Karpas-422 (cell line): ENCODE measurements at regions not wholly inside any gene's neighbourhood (a gene's known extent, or its start where the extent isn't known, plus 50 kb on each side); places are given as distances from the start of the nearest gene placed in this dataset.

Source experiments
- DNase-seq: peaks from one replicate; pipeline ENCODE4 v3.0.0-alpha.2; 2015
- H2AFZ ChIP-seq: fragments of 200-600 bp; sonication (generic); 2 replicates; pipeline ENCODE4 v1.6.1; 2014; ENCODE audit warnings: antibody characterized with exemption, low read length, mixed read lengths
- H3K27ac ChIP-seq: fragments of 200-600 bp; sonication (generic); 2 replicates; pipeline ENCODE4 v1.5.1; 2014; ENCODE audit warnings: mild to moderate bottlenecking, low read length, moderate library complexity
- H3K27me3 ChIP-seq: fragments of 200-600 bp; sonication (generic); 2 replicates; pipeline ENCODE4 v1.6.1; 2014; ENCODE audit warnings: low read length, mixed read lengths
- H3K36me3 ChIP-seq: fragments of 200-600 bp; sonication (generic); 2 replicates; pipeline ENCODE4 v1.6.1; 2014; ENCODE audit warnings: low read length, mixed read lengths; ENCODE audit not compliant: insufficient read depth
- H3K4me1 ChIP-seq: fragments of 200-600 bp; sonication (generic); 2 replicates; pipeline ENCODE4 v1.6.1; 2014; ENCODE audit warnings: mild to moderate bottlenecking, low read length, mixed read lengths
- H3K4me2 ChIP-seq: fragments of 200-600 bp; sonication (generic); 2 replicates; pipeline ENCODE4 v1.6.1; 2014; ENCODE audit warnings: low read length, low read depth, mild to moderate bottlenecking; ENCODE audit not compliant: poor library complexity, severe bottlenecking
- H3K4me3 ChIP-seq: fragments of 200-600 bp; sonication (generic); 2 replicates; pipeline ENCODE4 v1.5.1; 2014; ENCODE audit warnings: mild to moderate bottlenecking, antibody characterized with exemption, low read length, mixed read lengths
- H3K79me2 ChIP-seq: fragments of 200-600 bp; sonication (generic); 2 replicates; pipeline ENCODE4 v1.6.1; 2014; ENCODE audit warnings: mild to moderate bottlenecking, low read length, mixed read lengths
- H3K9ac ChIP-seq: fragments of 200-600 bp; sonication (generic); 2 replicates; pipeline ENCODE4 v1.6.0; 2014; ENCODE audit warnings: low read length
- H3K9me2 ChIP-seq: fragments of 200-600 bp; sonication (generic), shearing (Covaris generic); replicated peaks from 2 replicates; pipeline ENCODE4 v1.6.0; 2014; ENCODE audit warnings: mild to moderate bottlenecking, low read length, moderate library complexity; ENCODE audit not compliant: insufficient read depth
- H3K9me3 ChIP-seq: fragments of 300-700, 200-600 bp; sonication (generic); 2 replicates; pipeline ENCODE4 v1.6.1; 2014; ENCODE audit warnings: low read length, mixed read lengths
- H4K20me1 ChIP-seq: fragments of 200-600 bp; sonication (generic); 2 replicates; pipeline ENCODE4 v1.6.1; 2014; ENCODE audit warnings: mild to moderate bottlenecking, antibody characterized with exemption, low read length, low read depth; ENCODE audit not compliant: insufficient read depth

DNA sequence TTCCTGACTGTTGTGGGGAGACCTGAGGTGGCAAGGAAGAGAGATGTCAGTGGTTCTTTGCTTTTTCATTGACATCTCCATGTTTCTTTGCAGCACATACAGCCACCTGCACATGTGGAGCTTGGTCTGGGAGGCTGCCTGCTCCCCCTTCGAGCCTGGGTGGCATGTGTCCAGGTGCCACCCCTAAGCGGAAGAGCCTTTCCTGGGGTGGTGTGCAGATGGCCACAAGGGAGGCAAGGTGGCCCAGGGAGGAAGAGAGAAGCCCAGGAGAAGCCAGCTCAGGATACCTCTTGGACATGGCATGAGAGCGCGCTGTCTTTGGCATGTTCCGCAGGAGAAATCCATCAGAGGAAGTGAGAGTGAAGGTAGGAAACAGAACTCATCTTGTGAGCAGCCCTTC lies 105.9 kb upstream of the NPTX2 start:
- Histone ChIP-seq H3K9me2 (no peaks in the 10 kb centered on the region), H3K4me2 (no peak overlapping the region), H3K4me3 (no peak overlapping the region), H4K20me1 (no peaks in the 10 kb centered on the region), H3K9me3 (no peaks in the 10 kb centered on the region), H3K27me3 (no peaks in the 10 kb centered on the region), H3K4me1 (peaks cover 5% of the 10 kb centered on the region), H3K79me2 (no peaks in the 10 kb centered on the region), H3K9ac (no peak overlapping the region), H3K27ac (no peak overlapping the region), H3K36me3 (no peaks in the 10 kb centered on the region), H2AFZ (no peak overlapping the region)
- no peak for DNase-seq

DNA sequence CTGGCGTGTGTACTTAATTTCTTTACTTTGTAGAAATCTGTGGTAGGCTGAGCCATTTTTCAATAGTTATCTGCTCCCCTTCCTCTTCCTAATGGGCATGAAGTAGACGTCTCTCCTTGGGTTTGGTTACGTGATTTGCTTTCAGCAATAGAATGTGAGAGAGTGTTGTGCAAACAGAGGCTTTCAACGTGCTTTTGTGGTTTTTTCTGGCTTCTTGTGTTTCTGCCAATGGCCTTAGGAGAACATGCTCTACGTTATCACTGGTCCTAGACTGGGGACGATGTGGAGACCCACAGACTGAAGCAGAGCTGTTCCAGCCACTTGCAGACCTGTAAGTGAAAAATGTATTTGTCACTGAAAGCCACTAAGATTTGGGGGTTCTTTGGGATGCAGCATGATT lies 107.2 kb upstream of the NPTX2 start:
- Histone ChIP-seq H3K79me2 (no peaks in the 10 kb centered on the region), H4K20me1 (no peaks in the 10 kb centered on the region), H3K9ac (no peak overlapping the region), H3K4me2 (no peak overlapping the region), H3K4me3 (no peak overlapping the region), H3K9me3 (no peaks in the 10 kb centered on the region), H3K27ac (no peak overlapping the region), H3K36me3 (no peaks in the 10 kb centered on the region), H3K4me1 (peaks cover 5% of the 10 kb centered on the region), H3K9me2 (no peaks in the 10 kb centered on the region), H3K27me3 (no peaks in the 10 kb centered on the region), H2AFZ (no peak overlapping the region)
- DNase-seq, result no peak

DNA sequence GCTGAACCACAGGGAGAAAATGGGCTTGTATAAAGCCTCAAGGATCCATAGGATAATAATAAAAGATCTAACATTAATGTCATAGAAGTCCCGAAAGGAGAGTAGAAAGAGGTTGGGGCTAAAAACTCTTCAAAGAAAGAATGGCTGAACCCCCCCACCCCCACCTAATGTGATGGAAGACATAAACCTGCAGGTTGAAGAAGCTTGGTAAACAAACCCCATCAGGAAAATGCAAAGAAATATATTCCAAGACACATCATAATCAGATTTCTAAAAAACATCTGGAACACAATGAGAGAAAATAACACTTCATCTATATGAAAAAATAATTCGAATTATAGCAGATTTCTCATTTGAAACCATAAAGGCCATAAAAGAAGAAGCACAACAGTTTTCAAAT lies 105.6 kb upstream of the BAIAP2L1 start:
- no peaks in the 10 kb centered on the region for H4K20me1 ChIP-seq
- no peaks in the 10 kb centered on the region for H3K36me3 ChIP-seq
- H3K27me3 ChIP-seq, result no peaks in the 10 kb centered on the region
- DNase-seq, result no peak
- no peak overlapping the region for H3K4me3 ChIP-seq
- H3K4me2 ChIP-seq, result no peak overlapping the region
- H3K9me3 ChIP-seq, result no peaks in the 10 kb centered on the region
- no peak overlapping the region for H3K9ac ChIP-seq
- H3K4me1 ChIP-seq, result no peaks in the 10 kb centered on the region
- H3K79me2 ChIP-seq, result no peaks in the 10 kb centered on the region
- no peaks in the 10 kb centered on the region for H3K9me2 ChIP-seq
- H3K27ac ChIP-seq, result no peak overlapping the region
- H2AFZ ChIP-seq, result no peak overlapping the region

DNA sequence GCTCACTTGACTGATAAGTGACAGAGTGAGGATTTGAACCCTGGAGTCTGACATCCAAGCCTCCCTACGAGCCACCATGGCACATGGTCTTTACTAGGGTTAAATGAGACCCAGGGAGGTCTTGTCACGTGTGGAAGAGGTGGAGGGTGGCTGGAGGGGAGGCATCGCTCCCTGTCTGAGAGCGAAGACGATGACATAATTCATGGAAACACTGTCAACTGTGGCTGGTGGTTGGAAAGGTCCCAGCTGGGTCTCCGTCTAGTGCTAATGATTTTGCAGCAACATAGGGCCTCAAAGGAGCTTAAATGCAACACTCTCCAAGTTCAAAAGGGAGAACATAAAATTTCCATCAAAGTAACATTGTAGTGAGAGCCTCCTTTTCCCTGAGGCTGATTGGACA lies 99.9 kb upstream of the BAIAP2L1 start:
- Histone ChIP-seq H3K9ac (no peak overlapping the region), H3K27ac (no peak overlapping the region), H3K9me3 (peaks cover 5% of the 10 kb centered on the region; the same call in 1 of the 2 replicates), H3K4me1 (no peaks in the 10 kb centered on the region), H2AFZ (no peak overlapping the region), H3K79me2 (no peaks in the 10 kb centered on the region), H3K36me3 (no peaks in the 10 kb centered on the region), H3K4me3 (no peak overlapping the region), H4K20me1 (no peaks in the 10 kb centered on the region), H3K4me2 (no peak overlapping the region), H3K9me2 (no peaks in the 10 kb centered on the region), H3K27me3 (no peaks in the 10 kb centered on the region)
- no peak for DNase-seq

DNA sequence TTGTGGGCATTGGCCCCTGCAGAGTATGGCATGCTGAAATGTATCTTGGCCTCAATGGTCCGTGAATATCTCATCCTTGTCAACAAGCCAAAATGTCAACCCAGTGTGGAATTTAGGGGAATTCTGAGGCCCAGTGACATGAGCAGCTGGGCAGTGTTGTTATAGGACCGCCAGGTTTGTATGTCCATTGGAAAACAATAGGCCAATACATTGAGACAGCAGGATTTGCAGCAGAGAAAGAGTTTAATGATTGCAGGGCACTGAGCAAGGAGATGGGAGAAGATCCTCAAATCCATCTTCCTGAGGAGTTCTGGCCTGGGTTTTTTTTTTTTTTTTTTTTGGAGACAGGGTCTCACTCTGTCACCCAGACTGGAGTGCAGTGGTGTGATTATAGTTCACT lies 95.7 kb upstream of the BAIAP2L1 start:
- H3K9ac ChIP-seq, result no peak overlapping the region
- no peak overlapping the region for H3K4me3 ChIP-seq
- DNase-seq, result no peak
- H3K9me3 ChIP-seq, result peaks cover 5% of the 10 kb centered on the region; the same call in 1 of the 2 replicates
- no peaks in the 10 kb centered on the region for H3K4me1 ChIP-seq
- H3K79me2 ChIP-seq, result no peaks in the 10 kb centered on the region
- H3K27ac ChIP-seq, result no peak overlapping the region
- no peaks in the 10 kb centered on the region for H3K9me2 ChIP-seq
- no peak overlapping the region for H3K4me2 ChIP-seq
- H2AFZ ChIP-seq, result no peak overlapping the region
- H3K36me3 ChIP-seq, result no peaks in the 10 kb centered on the region
- H4K20me1 ChIP-seq, result no peaks in the 10 kb centered on the region
- no peaks in the 10 kb centered on the region for H3K27me3 ChIP-seq

DNA sequence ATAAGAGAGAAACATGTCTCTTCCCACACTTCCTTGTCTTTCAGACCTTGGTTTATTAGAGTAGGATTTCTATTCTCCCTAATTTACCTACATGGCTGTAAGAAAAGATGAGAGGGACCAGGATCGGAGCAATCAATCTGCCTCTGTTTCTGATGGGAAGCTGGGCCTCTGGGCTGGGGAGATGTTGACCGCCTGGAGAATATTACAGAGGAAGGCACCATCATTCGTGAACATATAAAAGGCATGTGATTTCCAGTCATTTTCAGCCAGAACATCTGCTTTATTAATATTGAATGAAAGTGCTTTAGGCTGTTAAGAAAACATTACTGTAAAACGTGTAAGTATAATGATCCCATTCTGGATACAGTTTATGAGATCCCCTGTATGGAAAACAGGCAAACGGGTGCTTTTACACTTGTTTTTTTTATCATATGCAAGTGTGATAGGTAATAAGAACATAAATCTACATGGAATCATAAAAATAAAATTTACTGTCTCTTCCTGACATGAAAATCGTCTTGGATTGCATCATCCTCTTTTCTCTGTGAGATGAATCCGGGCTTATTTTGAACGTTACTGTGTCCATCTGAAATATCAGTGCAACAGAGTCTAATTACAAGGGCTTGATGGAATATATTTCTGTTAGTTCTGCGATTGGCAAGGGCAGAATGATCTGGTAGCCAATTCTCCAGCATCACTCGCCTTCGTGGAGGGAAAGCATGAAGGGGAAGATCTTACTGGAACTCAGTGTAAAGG lies 94.5 kb upstream of the BAIAP2L1 start:
- H3K9me3 ChIP-seq, result peaks cover 5% of the 10 kb centered on the region; the same call in 1 of the 2 replicates
- no peak overlapping the region for H3K4me3 ChIP-seq
- no peaks in the 10 kb centered on the region for H3K4me1 ChIP-seq
- no peak overlapping the region for H3K4me2 ChIP-seq
- H3K9ac ChIP-seq, result no peak overlapping the region
- H4K20me1 ChIP-seq, result no peaks in the 10 kb centered on the region
- no peaks in the 10 kb centered on the region for H3K79me2 ChIP-seq
- no peaks in the 10 kb centered on the region for H3K27me3 ChIP-seq
- no peak overlapping the region for H3K27ac ChIP-seq
- no peaks in the 10 kb centered on the region for H3K9me2 ChIP-seq
- no peaks in the 10 kb centered on the region for H3K36me3 ChIP-seq
- DNase-seq, result no peak
- no peak overlapping the region for H2AFZ ChIP-seq

DNA sequence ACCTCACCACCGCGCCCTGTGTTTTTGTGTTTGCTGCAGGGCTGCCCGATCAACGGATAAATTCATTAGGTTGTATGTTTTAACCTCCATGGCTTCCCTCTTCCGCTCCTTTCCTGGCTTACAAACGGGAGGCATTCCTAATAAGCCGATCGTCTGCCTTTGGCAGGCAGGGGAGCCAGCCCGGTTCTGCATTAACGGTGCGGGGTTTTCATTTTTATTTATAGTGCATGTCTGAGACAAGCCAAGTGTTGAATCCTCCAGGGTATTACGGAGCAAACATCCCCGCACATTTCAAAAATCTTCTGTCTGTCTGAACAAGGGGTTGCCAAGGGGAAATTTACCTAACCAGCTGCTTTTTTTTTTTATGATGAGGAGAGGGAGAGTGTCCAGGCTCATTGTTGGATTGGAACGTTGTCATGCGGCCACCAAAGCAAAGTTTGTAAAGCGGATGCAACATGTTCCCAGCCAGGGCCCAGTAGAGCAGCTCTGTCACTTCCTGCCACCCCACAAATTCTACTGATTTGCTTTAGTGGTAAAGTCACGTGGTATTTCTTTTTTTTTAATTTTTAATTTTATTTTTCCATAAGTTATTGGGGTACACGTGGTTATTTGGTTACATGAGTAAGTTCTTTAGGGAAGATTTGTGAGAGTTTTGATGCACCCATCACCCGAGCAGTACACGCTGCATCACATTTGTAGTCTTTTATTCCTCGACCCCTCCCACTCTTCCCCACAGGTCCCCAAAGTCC lies 92.3 kb upstream of the BAIAP2L1 start:
- Histone ChIP-seq H3K27ac (no peak overlapping the region), H4K20me1 (no peaks in the 10 kb centered on the region), H3K79me2 (no peaks in the 10 kb centered on the region), H3K9ac (no peak overlapping the region), H3K4me2 (no peak overlapping the region), H3K36me3 (no peaks in the 10 kb centered on the region), H3K27me3 (no peaks in the 10 kb centered on the region), H3K4me1 (no peaks in the 10 kb centered on the region), H2AFZ (no peak overlapping the region), H3K9me2 (no peaks in the 10 kb centered on the region), H3K9me3 (peaks cover 5% of the 10 kb centered on the region; the same call in 1 of the 2 replicates), H3K4me3 (no peak overlapping the region)
- no peak for DNase-seq

DNA sequence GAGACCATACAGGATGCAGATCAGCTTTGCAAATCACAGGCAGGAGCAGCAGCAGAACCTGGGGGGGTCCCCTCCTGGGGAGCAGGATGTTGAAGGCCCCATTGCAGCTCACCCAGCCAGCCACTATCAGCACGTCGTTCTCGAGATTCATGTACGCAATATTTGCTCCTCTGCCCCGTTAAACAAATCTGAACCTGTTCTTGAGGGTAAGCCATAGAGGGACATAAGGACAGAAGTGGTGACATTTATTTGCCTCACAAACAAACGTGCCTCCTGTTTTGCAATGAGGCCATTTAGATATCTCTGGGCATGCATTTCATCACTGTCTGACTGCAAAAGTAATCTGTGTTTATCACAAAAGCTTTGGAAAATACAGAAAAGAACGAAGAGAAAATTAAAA lies 87.3 kb upstream of the BAIAP2L1 start:
- Histone ChIP-seq H4K20me1 (peaks cover 5% of the 10 kb centered on the region; the same call in 1 of the 2 replicates), H3K4me1 (peaks cover 8% of the 10 kb centered on the region), H3K9me2 (no peaks in the 10 kb centered on the region), H3K4me3 (no peak overlapping the region), H3K36me3 (no peaks in the 10 kb centered on the region), H3K9ac (no peak overlapping the region), H3K27ac (no peak overlapping the region), H3K9me3 (no peaks in the 10 kb centered on the region), H3K4me2 (no peak overlapping the region), H3K27me3 (no peaks in the 10 kb centered on the region), H2AFZ (no peak overlapping the region), H3K79me2 (no peaks in the 10 kb centered on the region)
- DNase-seq, result no peak
